Activated CD4-positive, alpha-beta T cell treated with anti-CD3 and anti-CD28 coated beads, Interleukin-2, Interleukin-4, amounts not matched to agents 100 ng/mL and 50 ng/mL, durations not matched to agents 16 hours and 8 hours (primary cell): ENCODE measurements at regions not wholly inside any gene's neighbourhood (a gene's known extent, or its start where the extent isn't known, plus 50 kb on each side); places are given as distances from the start of the nearest gene placed in this dataset.

Experiments used
- DNase-seq: peaks from one replicate; pipeline ENCODE4 v3.0.0-alpha.2; 2020; ENCODE audit warnings: low spot score

GRCh38 chr2:23091900-23092299, 293.1 kb upstream of the KLHL29 start:
- no peak for DNase-seq

- DNase-seq: no peak
Observed at GRCh38 chr2:23092831-23093230, 292.1 kb upstream of the KLHL29 start.

- no peak for DNase-seq
Observed at GRCh38 chr2:23093513-23093912, 291.5 kb upstream of the KLHL29 start.

- no peak for DNase-seq
Observed at GRCh38 chr2:23096906-23097602, 287.9 kb upstream of the KLHL29 start.

- DNase-seq: no peak
Observed at GRCh38 chr2:23100406-23100805, 284.6 kb upstream of the KLHL29 start.

GRCh38 chr2:23106242-23106785, 278.7 kb upstream of the KLHL29 start:
- no peak for DNase-seq

- no peak for DNase-seq
Observed at GRCh38 chr2:23107327-23107941, 277.5 kb upstream of the KLHL29 start.

- no peak for DNase-seq
Observed at GRCh38 chr2:23111263-23111662, 273.7 kb upstream of the KLHL29 start.

GRCh38 chr2:23112517-23112916, 272.5 kb upstream of the KLHL29 start:
- DNase-seq: no peak

GRCh38 chr2:23114299-23114698, 270.7 kb upstream of the KLHL29 start:
- no peak for DNase-seq

- DNase-seq: no peak
Observed at GRCh38 chr2:23118313-23118712, 266.7 kb upstream of the KLHL29 start.

GRCh38 chr2:23118894-23119293, 266.1 kb upstream of the KLHL29 start:
- no peak for DNase-seq

GRCh38 chr2:23120161-23120560, 264.8 kb upstream of the KLHL29 start:
- DNase-seq: no peak

- no peak for DNase-seq
Observed at GRCh38 chr2:23121968-23122648, 262.9 kb upstream of the KLHL29 start.

GRCh38 chr2:23122681-23123215, 262.2 kb upstream of the KLHL29 start:
- no peak for DNase-seq

GRCh38 chr2:23123686-23124085, 261.3 kb upstream of the KLHL29 start:
- no peak for DNase-seq

- DNase-seq: no peak
Observed at GRCh38 chr2:23124214-23124750, 260.7 kb upstream of the KLHL29 start.

GRCh38 chr2:23127465-23127864, 257.5 kb upstream of the KLHL29 start:
- no peak for DNase-seq

GRCh38 chr2:23128684-23129292, 256.2 kb upstream of the KLHL29 start:
- DNase-seq: no peak

- no peak for DNase-seq
Observed at GRCh38 chr2:23131066-23131575, 253.9 kb upstream of the KLHL29 start.

GRCh38 chr2:23132000-23132399, 253.0 kb upstream of the KLHL29 start:
- DNase-seq: no peak
